ENCODE measurements at regions not wholly inside any gene's neighbourhood (a gene's known extent, or its start where the extent isn't known, plus 50 kb on each side); places are given as distances from the start of the nearest gene placed in this dataset.

GRCh38 chr12:125634813-125635212 is 569.6 kb downstream of the AACS start:
- Histone ChIP-seq H4K20me1 (ENCODE audit: low read length) (no peaks in the 10 kb centered on the region), H3K9ac (ENCODE audit: low read length) (no peak overlapping the region), H3K9me3 (ENCODE audit: low read length) (peaks cover 8% of the 10 kb centered on the region; the same call in 1 of the 2 replicates), H3K27ac (ENCODE audit: low read length) (no peak overlapping the region), H3K79me2 (ENCODE audit: low read length) (no peaks in the 10 kb centered on the region), H2AFZ (ENCODE audit: low read length) (no peak overlapping the region), H3K27me3 (ENCODE audit: low read length) (peaks cover 35% of the 10 kb centered on the region), H3K4me1 (ENCODE audit: insufficient read depth, low read length) (no peaks in the 10 kb centered on the region), H3K9me2 (replicated peaks; ENCODE audit: low read length) (no peaks in the 10 kb centered on the region), H3F3A (ENCODE audit: low read length, unreplicated experiment) (no peaks in the 10 kb centered on the region), H3K4me3 (ENCODE audit: low read length) (no peak overlapping the region), H3K36me3 (ENCODE audit: low read depth, low read length) (no peaks in the 10 kb centered on the region), H3K4me2 (ENCODE audit: low read length) (no peak overlapping the region)
- POLR2A ChIA-PET (ENCODE audit: unreplicated experiment): no interaction called here
- DNase-seq (no peak), ATAC-seq (no peak)
- intact Hi-C loops (cut with micrococcal nuclease): no loop called here
- TF ChIP-seq CTCF (conservative IDR thresholded peaks at IDR 0.05; ENCODE audit: low read depth, low read length): no peak
- TF ChIP-seq EZH2phosphoT487 (IDR thresholded peaks at IDR 0.05; ENCODE audit: borderline replicate concordance, low read length): no peak
- no peak for TF ChIP-seq EZH2 (IDR thresholded peaks at IDR 0.05; ENCODE audit: low read length, unreplicated experiment)
- CTCF ChIA-PET: no interaction called here
- no TSS peak for BruUV-seq (replicated peaks)

DNA sequence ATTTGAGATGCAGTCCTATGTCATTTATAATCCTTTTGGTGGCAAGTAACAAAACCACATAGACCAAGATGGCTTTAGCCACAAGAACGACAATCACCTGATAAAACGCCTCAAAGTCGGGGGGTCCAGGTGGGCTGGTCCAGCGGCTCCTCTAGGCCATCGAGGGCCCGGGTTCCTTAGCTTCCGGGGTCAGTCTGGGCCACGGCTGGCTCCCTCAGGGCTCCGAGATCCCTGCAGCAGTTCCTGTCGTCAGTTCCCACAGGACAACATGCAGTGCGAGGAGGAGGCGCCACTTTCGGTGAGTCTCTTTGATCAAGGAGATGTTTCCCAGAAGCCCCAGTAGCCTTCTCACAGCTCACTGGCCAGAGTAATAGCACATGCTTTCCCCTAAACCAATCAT is 574.6 kb downstream of the AACS start:
- H3K4me2 ChIP-seq (ENCODE audit: low read length): no peak overlapping the region
- DNase-seq (no peak), ATAC-seq (no peak)
- no peak overlapping the region for H3K4me3 ChIP-seq (ENCODE audit: low read length)
- no peaks in the 10 kb centered on the region for H4K20me1 ChIP-seq (ENCODE audit: low read length)
- POLR2A ChIA-PET (ENCODE audit: unreplicated experiment): no interaction called here
- H3K9me2 ChIP-seq (replicated peaks; ENCODE audit: low read length): no peaks in the 10 kb centered on the region
- no peak overlapping the region for H3K27ac ChIP-seq (ENCODE audit: low read length)
- no peak overlapping the region for H3K9ac ChIP-seq (ENCODE audit: low read length)
- H3F3A ChIP-seq (ENCODE audit: low read length, unreplicated experiment): no peaks in the 10 kb centered on the region
- H3K4me1 ChIP-seq (ENCODE audit: insufficient read depth, low read length): no peaks in the 10 kb centered on the region
- intact Hi-C loops (cut with micrococcal nuclease): no loop called here
- H3K79me2 ChIP-seq (ENCODE audit: low read length): no peaks in the 10 kb centered on the region
- no peaks in the 10 kb centered on the region; the same call in 1 of the 2 replicates for H3K9me3 ChIP-seq (ENCODE audit: low read length)
- BruUV-seq (replicated peaks): no TSS peak
- H3K27me3 ChIP-seq (ENCODE audit: low read length): peaks cover 50% of the 10 kb centered on the region
- H2AFZ ChIP-seq (ENCODE audit: low read length): no peak overlapping the region
- TF ChIP-seq EZH2 (IDR thresholded peaks at IDR 0.05; ENCODE audit: low read length, unreplicated experiment): no peak
- no peak for TF ChIP-seq CTCF (conservative IDR thresholded peaks at IDR 0.05; ENCODE audit: low read depth, low read length)
- no peaks in the 10 kb centered on the region for H3K36me3 ChIP-seq (ENCODE audit: low read depth, low read length)
- CTCF ChIA-PET: no interaction called here

DNA sequence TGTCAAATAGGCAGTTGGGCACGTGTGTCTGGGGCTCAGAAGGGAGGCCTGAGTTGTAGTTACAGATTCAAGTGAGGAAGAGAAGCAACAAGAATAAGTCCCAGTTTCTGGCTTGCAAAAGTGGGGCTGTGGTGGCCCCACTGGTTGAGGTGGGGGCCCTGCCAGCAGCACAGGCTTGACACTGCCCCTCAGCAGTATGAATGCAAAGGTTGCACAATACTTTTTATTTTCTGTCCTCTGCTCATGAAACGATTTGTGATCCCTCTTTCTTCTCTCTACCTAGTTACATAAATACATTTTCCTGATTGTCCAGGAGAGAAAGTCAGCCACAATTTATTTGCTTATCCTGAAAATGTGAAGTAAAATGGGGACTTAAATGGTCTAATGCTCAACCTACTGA is 577.8 kb downstream of the AACS start:
- CTCF ChIA-PET: no interaction called here
- Histone ChIP-seq H3K9me3 (ENCODE audit: low read length) (no peaks in the 10 kb centered on the region; the same call in 1 of the 2 replicates), H3K36me3 (ENCODE audit: low read depth, low read length) (no peaks in the 10 kb centered on the region), H3K79me2 (ENCODE audit: low read length) (no peaks in the 10 kb centered on the region), H3K9me2 (replicated peaks; ENCODE audit: low read length) (no peaks in the 10 kb centered on the region), H3K4me1 (ENCODE audit: insufficient read depth, low read length) (no peaks in the 10 kb centered on the region), H3F3A (ENCODE audit: low read length, unreplicated experiment) (no peaks in the 10 kb centered on the region), H3K9ac (ENCODE audit: low read length) (no peak overlapping the region), H3K27ac (ENCODE audit: low read length) (no peak overlapping the region), H3K4me2 (ENCODE audit: low read length) (no peak overlapping the region), H3K4me3 (ENCODE audit: low read length) (no peak overlapping the region), H3K27me3 (ENCODE audit: low read length) (peaks cover 29% of the 10 kb centered on the region), H2AFZ (ENCODE audit: low read length) (no peak overlapping the region), H4K20me1 (ENCODE audit: low read length) (no peaks in the 10 kb centered on the region)
- TF ChIP-seq EZH2phosphoT487 (IDR thresholded peaks at IDR 0.05; ENCODE audit: borderline replicate concordance, low read length) (no peak), CTCF (conservative IDR thresholded peaks at IDR 0.05; ENCODE audit: low read depth, low read length) (no peak), EZH2 (IDR thresholded peaks at IDR 0.05; ENCODE audit: low read length, unreplicated experiment) (no peak)
- BruUV-seq (replicated peaks): no TSS peak
- intact Hi-C loops (cut with micrococcal nuclease): no loop called here
- POLR2A ChIA-PET (ENCODE audit: unreplicated experiment): no interaction called here
- no peak for ATAC-seq
- no peak for DNase-seq

Measured in PC-3 (cell line).